PC-9 (cell line): ENCODE measurements at regions not wholly inside any gene's neighbourhood (a gene's known extent, or its start where the extent isn't known, plus 50 kb on each side); places are given as distances from the start of the nearest gene placed in this dataset.

ENCODE experiments used
- EZH2 ChIP-seq: fragments of 200-600 bp; sonication (generic); IDR thresholded peaks from 2 replicates; pipeline ENCODE4 v1.8.0; 2017; ENCODE audit warnings: antibody characterized with exemption, low read depth
- TF ChIP-seq, protein P1 (sequence below): fragments of 200-600 bp; sonication (generic); conservative IDR thresholded peaks from 2 replicates; pipeline ENCODE4 v1.6.1; 2017; ENCODE audit warnings: mixed run types, antibody characterized with exemption, mild to moderate bottlenecking, moderate library complexity

GRCh38 chr1:175864183-175864582 is 120.8 kb upstream of the TNR start:
- TF ChIP-seq, protein P1, sequence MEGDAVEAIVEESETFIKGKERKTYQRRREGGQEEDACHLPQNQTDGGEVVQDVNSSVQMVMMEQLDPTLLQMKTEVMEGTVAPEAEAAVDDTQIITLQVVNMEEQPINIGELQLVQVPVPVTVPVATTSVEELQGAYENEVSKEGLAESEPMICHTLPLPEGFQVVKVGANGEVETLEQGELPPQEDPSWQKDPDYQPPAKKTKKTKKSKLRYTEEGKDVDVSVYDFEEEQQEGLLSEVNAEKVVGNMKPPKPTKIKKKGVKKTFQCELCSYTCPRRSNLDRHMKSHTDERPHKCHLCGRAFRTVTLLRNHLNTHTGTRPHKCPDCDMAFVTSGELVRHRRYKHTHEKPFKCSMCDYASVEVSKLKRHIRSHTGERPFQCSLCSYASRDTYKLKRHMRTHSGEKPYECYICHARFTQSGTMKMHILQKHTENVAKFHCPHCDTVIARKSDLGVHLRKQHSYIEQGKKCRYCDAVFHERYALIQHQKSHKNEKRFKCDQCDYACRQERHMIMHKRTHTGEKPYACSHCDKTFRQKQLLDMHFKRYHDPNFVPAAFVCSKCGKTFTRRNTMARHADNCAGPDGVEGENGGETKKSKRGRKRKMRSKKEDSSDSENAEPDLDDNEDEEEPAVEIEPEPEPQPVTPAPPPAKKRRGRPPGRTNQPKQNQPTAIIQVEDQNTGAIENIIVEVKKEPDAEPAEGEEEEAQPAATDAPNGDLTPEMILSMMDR = no peak
- no peak for TF ChIP-seq EZH2
